Colonic mucosa (tissue), 4 donors: ENCODE measurements at regions not wholly inside any gene's neighbourhood (a gene's known extent, or its start where the extent isn't known, plus 50 kb on each side); places are given as distances from the start of the nearest gene placed in this dataset.

ENCODE experiments used
- DNase-seq: peaks from one replicate; pipeline ENCODE4 v3.0.0-alpha.2; 2020
- H3K27ac ChIP-seq: fragments of 200-600 bp; one replicate; pipeline ENCODE4 v1.8.0; 2021
- H3K27me3 ChIP-seq: fragments of 200-600 bp; one replicate; pipeline ENCODE4 v1.8.0; 2021
- H3K36me3 ChIP-seq: fragments of 200-600 bp; one replicate; pipeline ENCODE4 v1.8.0; 2021
- H3K4me1 ChIP-seq: fragments of 200-600 bp; one replicate; pipeline ENCODE4 v1.8.0; 2021; ENCODE audit warnings: mild to moderate bottlenecking
- H3K4me3 ChIP-seq: fragments of 200-600 bp; one replicate; pipeline ENCODE4 v1.8.0; 2021
- H3K9ac ChIP-seq, 2 donors: one replicate each; pipeline ENCODE4 v1.7.0; 2013; ENCODE audit warnings: control low read depth in 2 of 2, low read depth in 2 of 2, low read length in 2 of 2
- H3K9me3 ChIP-seq: fragments of 200-600 bp; one replicate; pipeline ENCODE4 v1.8.0; 2021
- CTCF ChIP-seq: fragments of 200-600 bp; IDR thresholded peaks from one replicate; pipeline ENCODE4 v1.8.0; 2022; ENCODE audit warnings: antibody characterized with exemption, mild to moderate bottlenecking
- intact Hi-C: fragments of 100-400 bp; cut with DNase I; formaldehyde crosslinking; loops from one replicate; pipeline ENCODE4 v1.14.1; 2022
- donor health status: healthy.
- donor health status: DM: no; HTN: no; CAD: no.
- donor health status: DM: no; HTN: no; CAD: no.

- Histone ChIP-seq H3K27ac (no peak overlapping the region), H3K9me3 (no peaks in the 10 kb centered on the region), H3K27me3 (no peaks in the 10 kb centered on the region), H3K4me3 (no peak overlapping the region), H3K9ac (no peak overlapping the region), H3K36me3 (no peaks in the 10 kb centered on the region), H3K4me1 (no peaks in the 10 kb centered on the region)
- no peak for TF ChIP-seq CTCF
- DNase-seq = no peak
- intact Hi-C loops = no loop called here
These were observed 204.5 kb upstream of the PHYHIPL start for GRCh38 chr10:58971796-58972491.

- Histone ChIP-seq H3K9ac (no peak overlapping the region), H3K36me3 (no peaks in the 10 kb centered on the region), H3K9me3 (no peaks in the 10 kb centered on the region), H3K27me3 (no peaks in the 10 kb centered on the region), H3K4me3 (no peak overlapping the region), H3K27ac (no peak overlapping the region), H3K4me1 (no peaks in the 10 kb centered on the region)
- no peak for TF ChIP-seq CTCF
- intact Hi-C loops = no loop called here
- DNase-seq = no peak
These were observed 203.7 kb upstream of the PHYHIPL start for GRCh38 chr10:58972576-58973234.

- intact Hi-C loops = no loop called here
- Histone ChIP-seq H3K27ac (no peak overlapping the region), H3K4me1 (no peaks in the 10 kb centered on the region), H3K36me3 (no peaks in the 10 kb centered on the region), H3K27me3 (no peaks in the 10 kb centered on the region), H3K4me3 (no peak overlapping the region), H3K9ac (no peak overlapping the region), H3K9me3 (no peaks in the 10 kb centered on the region)
- TF ChIP-seq CTCF = no peak
- DNase-seq = no peak
These were observed 203.2 kb upstream of the PHYHIPL start for GRCh38 chr10:58973235-58973595.

- H3K4me3 ChIP-seq = no peak overlapping the region
- intact Hi-C loops = no loop called here
- no peaks in the 10 kb centered on the region for H3K36me3 ChIP-seq
- no peak overlapping the region for H3K9ac ChIP-seq
- H3K9me3 ChIP-seq = no peaks in the 10 kb centered on the region
- DNase-seq = no peak
- no peak for TF ChIP-seq CTCF
- no peaks in the 10 kb centered on the region for H3K27me3 ChIP-seq
- no peak overlapping the region for H3K27ac ChIP-seq
- H3K4me1 ChIP-seq = no peaks in the 10 kb centered on the region
These were observed 200.2 kb upstream of the PHYHIPL start for GRCh38 chr10:58976254-58976653.

GRCh38 chr10:58979711-58980110 lies 196.7 kb upstream of the PHYHIPL start:
- TF ChIP-seq CTCF = no peak
- no peak overlapping the region for H3K9ac ChIP-seq
- no peaks in the 10 kb centered on the region for H3K36me3 ChIP-seq
- H3K27ac ChIP-seq = no peak overlapping the region
- intact Hi-C loops = no loop called here
- H3K4me3 ChIP-seq = no peak overlapping the region
- no peaks in the 10 kb centered on the region for H3K4me1 ChIP-seq
- H3K9me3 ChIP-seq = no peaks in the 10 kb centered on the region
- DNase-seq = no peak
- H3K27me3 ChIP-seq = no peaks in the 10 kb centered on the region
